GM12878 (cell line): ENCODE measurements at regions not wholly inside any gene's neighbourhood (a gene's known extent, or its start where the extent isn't known, plus 50 kb on each side); places are given as distances from the start of the nearest gene placed in this dataset.
"Not testable (repeated sequence)": the region's sequence is repeated elsewhere in the genome, so short reads cannot be mapped to it uniquely, and the experiment has no call there.

Experiments
- ATF3 ChIP-seq: IDR thresholded peaks from 2 replicates; pipeline ENCODE4 v1.6.1; 2011; ENCODE audit warnings: low read depth, mild to moderate bottlenecking, low read length, moderate library complexity, borderline replicate concordance; ENCODE audit errors: extremely low read depth
- CHD4 ChIP-seq: fragments of 200-600 bp; sonication (generic); IDR thresholded peaks from 2 replicates; pipeline ENCODE4 v1.6.1; 2016; ENCODE audit warnings: mild to moderate bottlenecking
- CTCF ChIP-seq, 3 experiments: IDR thresholded peaks in 2 of 3; conservative IDR thresholded peaks in 1 of 3; 2 replicates each; pipeline ENCODE4 v1.5.1; 2011; ENCODE audit warnings: low read depth in 3 of 3, low read length in 3 of 3, mild to moderate bottlenecking in 3 of 3, control low read depth in 2 of 3, moderate library complexity in 2 of 3, inconsistent platforms in 1 of 3, mixed read lengths in 1 of 3; ENCODE audit not compliant: control insufficient read depth in 2 of 3, insufficient read depth in 1 of 3; ENCODE audit errors: extremely low read depth in 1 of 3
- EP300 ChIP-seq, 2 experiments: fragments of 150-350 bp in 1 of 2; IDR thresholded peaks; 2 replicates each; pipeline ENCODE4 v1.6.1; 2011 to 2012; ENCODE audit warnings: low read depth in 2 of 2, low read length in 2 of 2, borderline replicate concordance in 1 of 2, improper control_type of control experiment in 1 of 2, inconsistent platforms in 1 of 2; ENCODE audit not compliant: control insufficient read depth in 1 of 2
- JUND ChIP-seq: IDR thresholded peaks from 2 replicates; pipeline ENCODE4 v1.6.1; 2012; ENCODE audit warnings: low read depth, mild to moderate bottlenecking, low read length, improper control_type of control experiment, moderate library complexity
- MXI1 ChIP-seq: fragments of 150-350 bp; IDR thresholded peaks from 2 replicates; pipeline ENCODE4 v1.6.1; 2011; ENCODE audit warnings: low read depth, mild to moderate bottlenecking, inconsistent platforms, low read length, improper control_type of control experiment
- POLR2A ChIP-seq: IDR thresholded peaks from 2 replicates; pipeline ENCODE4 v1.6.1; 2011; ENCODE audit warnings: low read depth, mild to moderate bottlenecking, low read length
- SUZ12 ChIP-seq: fragments of 200-600 bp; sonication (generic); IDR thresholded peaks from one replicate; pipeline ENCODE4 v1.6.1; 2018; ENCODE audit warnings: antibody characterized with exemption, mild to moderate bottlenecking; ENCODE audit not compliant: unreplicated experiment
- TCF7 ChIP-seq: IDR thresholded peaks from 2 replicates; pipeline ENCODE4 v1.6.1; 2014; ENCODE audit warnings: antibody characterized with exemption, borderline replicate concordance
- ZNF24 ChIP-seq: fragments of 450-650 bp; IDR thresholded peaks from 2 replicates; pipeline ENCODE4 v1.6.1; 2017; ENCODE audit warnings: antibody characterized with exemption, mild to moderate bottlenecking

DNA sequence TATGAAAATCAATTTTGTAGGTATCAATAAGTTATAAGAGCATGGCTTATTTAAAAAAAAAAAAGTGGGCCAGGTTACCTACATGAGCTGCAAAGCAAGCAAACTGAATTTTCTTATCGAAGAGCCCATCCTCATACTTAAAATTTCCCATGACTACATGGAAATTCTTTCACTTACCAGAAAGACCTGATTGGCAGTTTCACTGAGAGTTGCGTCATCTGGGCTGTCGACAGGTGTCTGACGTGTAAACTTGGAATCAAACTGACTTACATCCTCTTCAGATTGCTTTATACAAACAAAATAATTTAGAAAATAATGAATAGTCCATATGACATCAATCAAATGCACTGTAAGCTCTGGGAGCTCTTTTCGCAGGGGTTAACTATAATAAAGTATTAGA, 149.1 kb upstream of the EFCAB3 start:
- TF ChIP-seq SUZ12; POLR2A; JUND; MXI1; TCF7; CTCF (IDR thresholded peaks at IDR 0.05 in 2 of 3, conservative IDR thresholded peaks at IDR 0.05 in 1 of 3; ENCODE audit: control insufficient read depth in 2 of 3, extremely low read depth in 1 of 3, insufficient read depth in 1 of 3, low read depth in 3 of 3, low read length in 3 of 3); ATF3; ZNF24; CHD4; EP300 (IDR thresholded peaks at IDR 0.05; ENCODE audit: borderline replicate concordance in 1 of 2, control insufficient read depth in 1 of 2, low read depth in 2 of 2, low read length in 2 of 2): not testable (repeated sequence)
